ENCODE measurements at regions not wholly inside any gene's neighbourhood (a gene's known extent, or its start where the extent isn't known, plus 50 kb on each side); places are given as distances from the start of the nearest gene placed in this dataset.

DNA sequence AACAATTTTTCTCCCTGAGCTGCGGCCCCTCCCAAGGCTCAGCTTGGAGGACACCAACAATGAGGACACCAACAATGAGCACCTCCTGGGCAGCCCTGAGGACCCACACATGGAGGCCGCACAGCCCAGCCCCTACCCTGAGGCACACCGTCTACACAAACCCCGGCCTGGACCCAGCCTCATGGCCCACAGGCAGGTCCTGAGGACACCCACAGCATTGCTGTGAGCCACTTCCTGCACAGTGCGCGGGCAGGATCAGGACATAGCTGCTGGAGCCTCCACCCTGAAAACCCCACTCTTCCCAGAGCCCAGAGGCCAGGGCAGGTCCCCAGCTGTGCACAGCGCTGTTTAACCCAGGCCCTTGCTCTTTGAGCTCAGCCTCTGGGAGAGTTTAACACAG, 194.3 kb downstream of the RTP5 start:
- no peaks in the 10 kb centered on the region for H3K36me3 Mint-ChIP-seq (ENCODE audit: low read depth)
- Histone ChIP-seq H3K36me3 (ENCODE audit: insufficient read depth, low read length) (no peaks in the 10 kb centered on the region), H3K9me3 (ENCODE audit: control insufficient read depth in 1 of 2, insufficient read depth in 1 of 2, low read length in 2 of 2) (peaks cover 6 to 8% of the 10 kb centered on the region in 2 experiments), H3K27me3 (ENCODE audit: control insufficient read depth in 1 of 2, insufficient read depth in 2 of 2, low read length in 2 of 2) (no peaks in the 10 kb centered on the region), H3K27ac (ENCODE audit: low read depth in 1 of 2, low read length in 2 of 2) (no peak overlapping the region), H3K4me1 (ENCODE audit: insufficient read depth, low read length) (no peaks in the 10 kb centered on the region), H3K4me3 (ENCODE audit: low read length) (no peak overlapping the region)
- ChIA-PET CTCF (no interaction called here), POLR2A (no interaction called here)
- intact Hi-C loops (cut with DNase I, micrococcal nuclease), result no loop called here
- no peak overlapping the region for H3K4me3 Mint-ChIP-seq
- no peaks in the 10 kb centered on the region for H3K4me1 Mint-ChIP-seq (ENCODE audit: low read depth)
- peaks cover 11% of the 10 kb centered on the region for H3K27me3 Mint-ChIP-seq
- ATAC-seq (ENCODE audit: poor library complexity) (no peak), DNase-seq (no peak)
- H3K27ac Mint-ChIP-seq, result no peak overlapping the region
- H3K9me3 Mint-ChIP-seq, result no peaks in the 10 kb centered on the region
- TF ChIP-seq, protein P1, sequence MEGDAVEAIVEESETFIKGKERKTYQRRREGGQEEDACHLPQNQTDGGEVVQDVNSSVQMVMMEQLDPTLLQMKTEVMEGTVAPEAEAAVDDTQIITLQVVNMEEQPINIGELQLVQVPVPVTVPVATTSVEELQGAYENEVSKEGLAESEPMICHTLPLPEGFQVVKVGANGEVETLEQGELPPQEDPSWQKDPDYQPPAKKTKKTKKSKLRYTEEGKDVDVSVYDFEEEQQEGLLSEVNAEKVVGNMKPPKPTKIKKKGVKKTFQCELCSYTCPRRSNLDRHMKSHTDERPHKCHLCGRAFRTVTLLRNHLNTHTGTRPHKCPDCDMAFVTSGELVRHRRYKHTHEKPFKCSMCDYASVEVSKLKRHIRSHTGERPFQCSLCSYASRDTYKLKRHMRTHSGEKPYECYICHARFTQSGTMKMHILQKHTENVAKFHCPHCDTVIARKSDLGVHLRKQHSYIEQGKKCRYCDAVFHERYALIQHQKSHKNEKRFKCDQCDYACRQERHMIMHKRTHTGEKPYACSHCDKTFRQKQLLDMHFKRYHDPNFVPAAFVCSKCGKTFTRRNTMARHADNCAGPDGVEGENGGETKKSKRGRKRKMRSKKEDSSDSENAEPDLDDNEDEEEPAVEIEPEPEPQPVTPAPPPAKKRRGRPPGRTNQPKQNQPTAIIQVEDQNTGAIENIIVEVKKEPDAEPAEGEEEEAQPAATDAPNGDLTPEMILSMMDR (IDR thresholded peaks at IDR 0.05), result no peak

DNA sequence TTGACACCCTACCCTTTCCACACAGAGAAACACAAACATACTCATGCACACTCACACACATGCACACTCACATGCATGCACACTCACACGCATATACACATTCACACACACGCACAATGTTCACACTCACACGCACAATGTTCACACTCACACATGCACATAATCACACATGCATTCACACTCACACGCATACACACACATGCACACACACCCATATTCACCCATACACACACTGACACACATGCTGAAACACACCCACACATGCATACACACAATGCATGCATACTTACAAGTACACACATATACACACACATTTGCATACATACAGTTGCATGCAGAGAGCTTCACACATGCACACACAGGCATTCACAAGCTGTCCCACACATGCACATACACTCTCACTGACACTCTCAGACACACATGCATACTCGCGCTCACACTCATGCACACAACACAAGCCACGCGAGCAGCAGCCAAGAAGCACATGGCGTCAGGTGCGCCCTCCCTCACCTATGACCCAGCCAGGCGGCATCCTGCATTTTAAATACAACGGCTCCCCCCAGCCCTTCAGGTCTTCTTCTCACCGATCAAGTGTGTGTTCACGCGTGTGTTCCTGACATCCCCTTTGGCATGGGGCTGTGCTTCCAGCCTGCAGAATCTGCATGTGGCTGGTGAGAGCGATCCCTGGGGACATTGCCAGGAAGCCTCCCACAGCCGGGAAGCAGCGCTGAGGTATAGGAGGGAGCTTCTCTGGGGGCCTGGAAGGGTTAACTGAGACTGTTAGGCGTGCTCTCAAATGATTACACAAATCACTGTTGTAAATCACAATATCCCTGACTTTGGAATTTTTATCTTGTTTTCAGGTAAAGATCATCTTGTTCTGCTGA, 195.1 kb downstream of the RTP5 start:
- no peak overlapping the region for H3K27ac Mint-ChIP-seq
- H3K4me3 Mint-ChIP-seq, result no peak overlapping the region
- no peaks in the 10 kb centered on the region for H3K9me3 Mint-ChIP-seq
- H3K27ac ChIP-seq (ENCODE audit: low read depth in 1 of 2, low read length in 2 of 2), result no peak overlapping the region
- TF ChIP-seq, protein P1 (IDR thresholded peaks at IDR 0.05), result no peak
- peaks cover 6 to 8% of the 10 kb centered on the region in 2 experiments for H3K9me3 ChIP-seq (ENCODE audit: control insufficient read depth in 1 of 2, insufficient read depth in 1 of 2, low read length in 2 of 2)
- intact Hi-C loops (cut with DNase I, micrococcal nuclease), result no loop called here
- no peaks in the 10 kb centered on the region for H3K36me3 Mint-ChIP-seq (ENCODE audit: low read depth)
- DNase-seq, result no peak
- ChIA-PET CTCF (no interaction called here), POLR2A (no interaction called here)
- H3K27me3 Mint-ChIP-seq, result peaks cover 3% of the 10 kb centered on the region
- no peak overlapping the region for H3K4me3 ChIP-seq (ENCODE audit: low read length)
- no peaks in the 10 kb centered on the region for H3K36me3 ChIP-seq (ENCODE audit: insufficient read depth, low read length)
- no peak for ATAC-seq (ENCODE audit: poor library complexity)
- H3K27me3 ChIP-seq (ENCODE audit: control insufficient read depth in 1 of 2, insufficient read depth in 2 of 2, low read length in 2 of 2), result no peaks in the 10 kb centered on the region
- no peaks in the 10 kb centered on the region for H3K4me1 ChIP-seq (ENCODE audit: insufficient read depth, low read length)
- no peaks in the 10 kb centered on the region for H3K4me1 Mint-ChIP-seq (ENCODE audit: low read depth)

DNA sequence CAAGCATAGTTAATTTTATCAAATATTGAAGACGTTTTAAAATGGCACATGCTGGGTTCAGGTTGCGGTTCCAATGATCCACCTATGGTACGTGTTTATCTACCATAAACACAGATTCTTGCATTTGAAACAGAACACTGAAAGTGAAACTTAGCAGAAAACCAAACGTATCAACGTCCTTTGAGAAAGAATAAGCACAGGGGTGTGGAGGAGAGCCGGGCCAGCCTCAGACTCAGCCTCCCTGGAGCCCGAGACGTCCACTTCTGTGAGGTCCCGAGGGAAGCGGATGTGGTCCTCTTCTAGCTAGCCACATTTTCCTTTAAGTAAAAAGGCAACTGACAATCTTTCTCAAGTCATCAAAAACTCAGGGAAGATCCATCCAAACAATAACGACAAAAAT, 195.9 kb downstream of the RTP5 start:
- no peaks in the 10 kb centered on the region for H3K4me1 ChIP-seq (ENCODE audit: insufficient read depth, low read length)
- Mint-ChIP-seq H3K27me3 (peaks cover 3% of the 10 kb centered on the region), H3K36me3 (ENCODE audit: low read depth) (no peaks in the 10 kb centered on the region), H3K9me3 (no peaks in the 10 kb centered on the region), H3K27ac (no peak overlapping the region), H3K4me3 (no peak overlapping the region), H3K4me1 (ENCODE audit: low read depth) (no peaks in the 10 kb centered on the region)
- peaks cover 2 to 8% of the 10 kb centered on the region in 2 experiments for H3K9me3 ChIP-seq (ENCODE audit: control insufficient read depth in 1 of 2, insufficient read depth in 1 of 2, low read length in 2 of 2)
- TF ChIP-seq, protein P1 (IDR thresholded peaks at IDR 0.05), result no peak
- no peak for ATAC-seq (ENCODE audit: poor library complexity)
- intact Hi-C loops (cut with DNase I, micrococcal nuclease), result no loop called here
- no peak overlapping the region for H3K4me3 ChIP-seq (ENCODE audit: low read length)
- ChIA-PET POLR2A (no interaction called here), CTCF (no interaction called here)
- H3K27ac ChIP-seq (ENCODE audit: low read depth in 1 of 2, low read length in 2 of 2), result no peak overlapping the region
- no peaks in the 10 kb centered on the region for H3K36me3 ChIP-seq (ENCODE audit: insufficient read depth, low read length)
- no peaks in the 10 kb centered on the region for H3K27me3 ChIP-seq (ENCODE audit: control insufficient read depth in 1 of 2, insufficient read depth in 2 of 2, low read length in 2 of 2)
- DNase-seq, result no peak

Measured in CD4-positive, alpha-beta T cell (primary cell).